ENCODE measurements at regions not wholly inside any gene's neighbourhood (a gene's known extent, or its start where the extent isn't known, plus 50 kb on each side); places are given as distances from the start of the nearest gene placed in this dataset.
"Not testable (repeated sequence)": the region's sequence is repeated elsewhere in the genome, so short reads cannot be mapped to it uniquely, and the experiment has no call there.

- DNase-seq (ENCODE audit: low read depth in 3 of 3) = no peak
These were observed 101.6 kb downstream of the CPN2 start for GRCh38 chr3:194249323-194250097.

GRCh38 chr3:194250098-194251002 lies 100.8 kb downstream of the CPN2 start:
- DNase-seq (ENCODE audit: low read depth in 3 of 3) = no peak

GRCh38 chr3:194251007-194251406 lies 100.1 kb downstream of the CPN2 start:
- DNase-seq (ENCODE audit: low read depth in 3 of 3) = no peak

- no peak for DNase-seq (ENCODE audit: low read depth in 3 of 3)
These were observed 99.7 kb downstream of the CPN2 start for GRCh38 chr3:194251461-194251860.

GRCh38 chr3:194251891-194252560 lies 99.1 kb downstream of the CPN2 start:
- no peak for DNase-seq (ENCODE audit: low read depth in 3 of 3)

GRCh38 chr3:194253270-194253669 lies 97.9 kb downstream of the CPN2 start:
- no peak for DNase-seq (ENCODE audit: low read depth in 3 of 3)

- no peak for DNase-seq (ENCODE audit: low read depth in 3 of 3)
These were observed 97.1 kb downstream of the CPN2 start for GRCh38 chr3:194254040-194254439.

- peak; percentile 11 to 51 (median 22) for DNase-seq (ENCODE audit: low read depth in 3 of 3)
These were observed 95.7 kb downstream of the CPN2 start for GRCh38 chr3:194255252-194256039.

GRCh38 chr3:194256040-194256945 lies 94.8 kb downstream of the CPN2 start:
- no peak for DNase-seq (ENCODE audit: low read depth in 3 of 3)

GRCh38 chr3:194257151-194257621 lies 93.9 kb downstream of the CPN2 start:
- DNase-seq (ENCODE audit: low read depth in 3 of 3) = no peak

GRCh38 chr3:194257916-194258668 lies 93.0 kb downstream of the CPN2 start:
- DNase-seq (ENCODE audit: low read depth in 3 of 3) = no peak

GRCh38 chr3:194259982-194260766 lies 91.0 kb downstream of the CPN2 start:
- DNase-seq (ENCODE audit: low read depth in 3 of 3) = no peak

GRCh38 chr3:194261581-194262063 lies 89.5 kb downstream of the CPN2 start:
- no peak for DNase-seq (ENCODE audit: low read depth in 3 of 3)

- DNase-seq (ENCODE audit: low read depth in 3 of 3) = no peak
These were observed 88.8 kb downstream of the CPN2 start for GRCh38 chr3:194262176-194262924.

- DNase-seq (ENCODE audit: low read depth in 3 of 3) = no peak
These were observed 88.2 kb downstream of the CPN2 start for GRCh38 chr3:194262925-194263305.

GRCh38 chr3:194264631-194265504 lies 86.3 kb downstream of the CPN2 start:
- DNase-seq (ENCODE audit: low read depth in 3 of 3) = not testable (repeated sequence)

- DNase-seq (ENCODE audit: low read depth in 3 of 3) = no peak
These were observed 85.6 kb downstream of the CPN2 start for GRCh38 chr3:194265505-194265892.

Data from stimulated activated CD4-positive, alpha-beta T cell treated with anti-CD3 and anti-CD28 coated beads, TNF-alpha, amount 100 ng/mL, for 24 hours (primary cell).